KMS-11 (cell line): ENCODE measurements at regions not wholly inside any gene's neighbourhood (a gene's known extent, or its start where the extent isn't known, plus 50 kb on each side); places are given as distances from the start of the nearest gene placed in this dataset.
A peak's percentile ranks its signal among the peaks of the same experiment; 100 is the strongest.

Experiments
- H2AFZ ChIP-seq: fragments of 200-600 bp; sonication (generic); 2 replicates; pipeline ENCODE4 v1.6.1; 2016; ENCODE audit warnings: antibody characterized with exemption, mixed run types, low read depth
- H3K27ac ChIP-seq: fragments of 200-600 bp; sonication (generic); 2 replicates; pipeline ENCODE4 v1.6.1; 2016; ENCODE audit warnings: mild to moderate bottlenecking, mixed run types
- H3K27me3 ChIP-seq: fragments of 200-600 bp; sonication (generic); 2 replicates; pipeline ENCODE4 v1.6.1; 2017; ENCODE audit warnings: mild to moderate bottlenecking, low read depth, mixed run types, moderate library complexity; ENCODE audit not compliant: insufficient read depth
- H3K36me3 ChIP-seq: fragments of 200-600 bp; sonication (generic); 2 replicates; pipeline ENCODE4 v1.6.1; 2017; ENCODE audit warnings: mild to moderate bottlenecking, mixed run types; ENCODE audit not compliant: insufficient read depth
- H3K4me1 ChIP-seq: fragments of 200-600 bp; sonication (generic); 2 replicates; pipeline ENCODE4 v1.6.1; 2016; ENCODE audit warnings: mild to moderate bottlenecking, low read depth, mixed run types; ENCODE audit not compliant: poor library complexity, severe bottlenecking
- H3K4me2 ChIP-seq: fragments of 200-600 bp; sonication (generic); 2 replicates; pipeline ENCODE4 v1.7.0; 2016; ENCODE audit warnings: mild to moderate bottlenecking, mixed run types
- H3K4me3 ChIP-seq: fragments of 200-600 bp; sonication (generic); IDR thresholded peaks from 2 replicates; pipeline ENCODE4 v1.6.1; 2017; ENCODE audit warnings: low read depth, low read length, mixed read lengths; ENCODE audit not compliant: insufficient read depth
- H3K79me2 ChIP-seq: fragments of 200-600 bp; sonication (generic); 2 replicates; pipeline ENCODE4 v1.6.1; 2016; ENCODE audit warnings: low read depth, mixed run types; ENCODE audit not compliant: insufficient read depth
- H3K9ac ChIP-seq: fragments of 200-600 bp; sonication (generic); 2 replicates; pipeline ENCODE4 v1.6.1; 2016; ENCODE audit warnings: mild to moderate bottlenecking, mixed run types
- H4K20me1 ChIP-seq: fragments of 200-600 bp; sonication (generic); 2 replicates; pipeline ENCODE4 v1.6.1; 2016; ENCODE audit warnings: mild to moderate bottlenecking, mixed run types; ENCODE audit not compliant: insufficient read depth
- TF ChIP-seq, protein P1 (sequence below): fragments of 200-600 bp; sonication (generic); conservative IDR thresholded peaks from 2 replicates; pipeline ENCODE4 v1.6.1; 2017; ENCODE audit warnings: low read depth, mild to moderate bottlenecking, antibody characterized with exemption, low read length, moderate library complexity, mixed read lengths

DNA sequence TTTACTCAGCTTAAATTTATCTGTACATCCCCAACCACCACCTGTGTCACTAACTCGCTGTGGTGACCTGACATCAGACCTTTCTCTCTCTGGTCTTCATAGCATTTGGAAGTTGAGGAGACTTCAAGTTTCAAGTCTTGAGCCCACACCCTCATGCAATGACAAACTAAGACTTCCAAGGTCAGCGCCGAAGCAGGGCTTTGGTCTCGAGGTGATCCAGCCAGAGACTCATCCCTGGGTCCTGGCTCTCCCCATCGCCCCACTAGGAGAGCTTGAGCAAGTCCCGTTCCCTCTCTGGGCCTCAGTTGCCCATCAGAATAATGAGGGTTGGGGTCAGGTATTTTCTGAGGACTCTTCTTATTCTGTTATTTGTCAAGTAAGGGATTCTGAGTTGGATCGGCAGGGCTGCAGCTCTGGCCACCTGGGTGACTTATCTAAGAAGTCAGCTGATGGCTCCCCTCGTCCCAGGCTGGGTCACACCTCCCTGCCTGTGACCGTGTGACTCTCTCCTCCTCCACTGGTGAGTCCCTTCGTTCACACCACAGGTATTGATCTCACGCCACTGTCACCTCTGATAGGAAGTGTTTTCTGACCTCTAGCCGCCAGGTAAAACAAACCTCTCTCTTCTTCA is 143.7 kb upstream of the RUNX3 start:
- no peaks in the 10 kb centered on the region for H3K36me3 ChIP-seq
- no peaks in the 10 kb centered on the region for H3K79me2 ChIP-seq
- H3K9ac ChIP-seq = no peak overlapping the region
- TF ChIP-seq, protein P1, sequence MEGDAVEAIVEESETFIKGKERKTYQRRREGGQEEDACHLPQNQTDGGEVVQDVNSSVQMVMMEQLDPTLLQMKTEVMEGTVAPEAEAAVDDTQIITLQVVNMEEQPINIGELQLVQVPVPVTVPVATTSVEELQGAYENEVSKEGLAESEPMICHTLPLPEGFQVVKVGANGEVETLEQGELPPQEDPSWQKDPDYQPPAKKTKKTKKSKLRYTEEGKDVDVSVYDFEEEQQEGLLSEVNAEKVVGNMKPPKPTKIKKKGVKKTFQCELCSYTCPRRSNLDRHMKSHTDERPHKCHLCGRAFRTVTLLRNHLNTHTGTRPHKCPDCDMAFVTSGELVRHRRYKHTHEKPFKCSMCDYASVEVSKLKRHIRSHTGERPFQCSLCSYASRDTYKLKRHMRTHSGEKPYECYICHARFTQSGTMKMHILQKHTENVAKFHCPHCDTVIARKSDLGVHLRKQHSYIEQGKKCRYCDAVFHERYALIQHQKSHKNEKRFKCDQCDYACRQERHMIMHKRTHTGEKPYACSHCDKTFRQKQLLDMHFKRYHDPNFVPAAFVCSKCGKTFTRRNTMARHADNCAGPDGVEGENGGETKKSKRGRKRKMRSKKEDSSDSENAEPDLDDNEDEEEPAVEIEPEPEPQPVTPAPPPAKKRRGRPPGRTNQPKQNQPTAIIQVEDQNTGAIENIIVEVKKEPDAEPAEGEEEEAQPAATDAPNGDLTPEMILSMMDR = no peak
- H3K4me2 ChIP-seq = no peak overlapping the region
- H4K20me1 ChIP-seq = no peaks in the 10 kb centered on the region
- no peak overlapping the region for H2AFZ ChIP-seq
- H3K4me3 ChIP-seq = no peak overlapping the region
- no peaks in the 10 kb centered on the region for H3K4me1 ChIP-seq
- H3K27me3 ChIP-seq = no peaks in the 10 kb centered on the region
- H3K27ac ChIP-seq = no peak overlapping the region

DNA sequence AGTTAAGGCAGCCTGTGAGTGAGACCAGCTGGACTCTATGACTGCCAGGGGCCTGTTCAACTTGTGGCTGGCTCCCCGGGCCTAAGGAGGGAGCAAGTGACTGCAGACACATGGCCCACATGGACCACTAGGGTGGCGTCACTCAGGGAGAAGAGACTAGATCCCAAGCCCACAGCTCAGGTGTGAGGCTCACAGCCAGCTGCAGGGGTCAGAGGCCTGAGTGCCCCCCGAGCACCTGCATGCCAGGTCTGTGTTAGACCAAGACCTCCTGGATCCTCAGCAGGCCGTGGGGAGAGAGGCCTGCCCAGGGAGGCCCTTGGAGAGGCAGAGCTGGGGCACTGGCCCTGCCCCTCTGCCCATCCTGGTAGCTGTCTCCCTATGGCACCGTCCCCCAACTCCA is 142.4 kb upstream of the RUNX3 start:
- Histone ChIP-seq H3K27ac (no peak overlapping the region), H3K4me1 (no peaks in the 10 kb centered on the region), H3K9ac (no peak overlapping the region), H3K36me3 (no peaks in the 10 kb centered on the region), H3K79me2 (no peaks in the 10 kb centered on the region), H3K4me2 (no peak overlapping the region), H4K20me1 (no peaks in the 10 kb centered on the region), H3K27me3 (no peaks in the 10 kb centered on the region), H2AFZ (no peak overlapping the region), H3K4me3 (no peak overlapping the region)
- TF ChIP-seq, protein P1 = no peak

DNA sequence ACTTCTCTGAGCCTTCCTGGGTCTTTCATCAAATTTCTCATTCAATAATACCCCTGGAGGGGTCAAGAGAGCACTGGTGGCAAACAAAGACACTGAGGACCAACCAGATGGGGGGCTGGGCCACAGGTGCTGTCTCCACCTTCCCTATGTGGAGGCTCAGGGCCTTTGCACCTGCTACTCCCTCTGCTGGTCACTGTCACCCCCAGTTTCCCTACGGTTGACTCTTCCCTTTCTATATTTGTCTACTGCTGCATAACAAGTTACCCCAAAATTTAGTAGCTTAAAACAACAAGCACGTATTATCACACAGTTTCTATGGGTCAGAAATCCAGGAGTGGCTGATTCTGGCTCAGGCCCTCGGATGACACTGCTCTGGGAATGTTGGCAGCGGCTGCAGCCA is 138.8 kb upstream of the RUNX3 start:
- no peak overlapping the region for H2AFZ ChIP-seq
- H3K79me2 ChIP-seq = no peaks in the 10 kb centered on the region
- H3K27ac ChIP-seq = no peak overlapping the region
- H3K4me1 ChIP-seq = no peaks in the 10 kb centered on the region
- TF ChIP-seq, protein P1 = peak; percentile 29; the same call in 1 of the 2 replicates
- H3K36me3 ChIP-seq = no peaks in the 10 kb centered on the region
- no peak overlapping the region for H3K4me2 ChIP-seq
- H4K20me1 ChIP-seq = no peaks in the 10 kb centered on the region
- no peak overlapping the region for H3K9ac ChIP-seq
- H3K27me3 ChIP-seq = no peaks in the 10 kb centered on the region
- no peak overlapping the region for H3K4me3 ChIP-seq

DNA sequence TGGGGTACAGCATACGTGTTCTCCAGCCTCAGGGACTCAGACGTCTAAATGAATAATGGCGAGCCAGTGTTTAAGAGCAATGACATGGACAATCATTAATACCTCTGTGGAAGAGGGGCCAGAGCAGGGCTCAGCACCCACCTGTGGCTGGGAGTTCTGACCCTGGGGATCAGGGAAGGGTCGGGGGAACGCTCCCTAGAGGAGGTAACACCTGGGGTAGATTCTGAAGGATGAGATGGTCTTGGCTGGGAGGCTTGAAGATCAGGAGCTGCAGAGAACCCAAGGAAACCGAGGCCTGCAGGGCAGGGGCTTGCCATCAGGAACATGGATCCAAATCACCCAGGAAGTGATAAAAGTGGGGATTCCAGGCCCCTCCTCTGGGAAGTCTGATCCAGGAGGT is 138.2 kb upstream of the RUNX3 start:
- no peaks in the 10 kb centered on the region for H3K27me3 ChIP-seq
- H3K79me2 ChIP-seq = no peaks in the 10 kb centered on the region
- no peaks in the 10 kb centered on the region for H4K20me1 ChIP-seq
- no peaks in the 10 kb centered on the region for H3K4me1 ChIP-seq
- H3K4me3 ChIP-seq = no peak overlapping the region
- H2AFZ ChIP-seq = no peak overlapping the region
- H3K27ac ChIP-seq = no peak overlapping the region
- H3K4me2 ChIP-seq = no peak overlapping the region
- TF ChIP-seq, protein P1 = no peak
- no peak overlapping the region for H3K9ac ChIP-seq
- H3K36me3 ChIP-seq = no peaks in the 10 kb centered on the region
